ENCODE measurements at regions not wholly inside any gene's neighbourhood (a gene's known extent, or its start where the extent isn't known, plus 50 kb on each side); places are given as distances from the start of the nearest gene placed in this dataset.

GRCh38 chr2:194452504-194452903 lies 1204.5 kb upstream of the SLC39A10 start:
- H3K9me3 ChIP-seq, result no peaks in the 10 kb centered on the region
- FAIRE-seq, result no peak
- H3K4me1 ChIP-seq, result no peaks in the 10 kb centered on the region
- H3K27ac ChIP-seq, result no peak overlapping the region
- no peak overlapping the region for H3K4me2 ChIP-seq
- ATAC-seq, result no peak
- POLR2A ChIA-PET, result no interaction called here
- H3K4me3 ChIP-seq, result no peak overlapping the region
- WGBS (ENCODE audit: missing lambda C conversion rate), result 32% methylated on average over 5 of the region's 5 CpGs
- no peak for DNase-seq (ENCODE audit: low read depth in 1 of 2, low spot score in 1 of 2)
- TF ChIP-seq ZNF302 (CRISPR knock-in tag; IDR thresholded peaks at IDR 0.05), result no peak
- no peak for TF ChIP-seq CHD4 (IDR thresholded peaks at IDR 0.05; ENCODE audit: borderline replicate concordance)
- TF ChIP-seq ZFP36 (IDR thresholded peaks at IDR 0.05; ENCODE audit: borderline replicate concordance, partially characterized antibody), result no peak
- no peak for TF ChIP-seq REST (IDR thresholded peaks at IDR 0.05)
- TF ChIP-seq ZC3H11A (IDR thresholded peaks at IDR 0.05), result no peak
- TF ChIP-seq, protein P1, sequence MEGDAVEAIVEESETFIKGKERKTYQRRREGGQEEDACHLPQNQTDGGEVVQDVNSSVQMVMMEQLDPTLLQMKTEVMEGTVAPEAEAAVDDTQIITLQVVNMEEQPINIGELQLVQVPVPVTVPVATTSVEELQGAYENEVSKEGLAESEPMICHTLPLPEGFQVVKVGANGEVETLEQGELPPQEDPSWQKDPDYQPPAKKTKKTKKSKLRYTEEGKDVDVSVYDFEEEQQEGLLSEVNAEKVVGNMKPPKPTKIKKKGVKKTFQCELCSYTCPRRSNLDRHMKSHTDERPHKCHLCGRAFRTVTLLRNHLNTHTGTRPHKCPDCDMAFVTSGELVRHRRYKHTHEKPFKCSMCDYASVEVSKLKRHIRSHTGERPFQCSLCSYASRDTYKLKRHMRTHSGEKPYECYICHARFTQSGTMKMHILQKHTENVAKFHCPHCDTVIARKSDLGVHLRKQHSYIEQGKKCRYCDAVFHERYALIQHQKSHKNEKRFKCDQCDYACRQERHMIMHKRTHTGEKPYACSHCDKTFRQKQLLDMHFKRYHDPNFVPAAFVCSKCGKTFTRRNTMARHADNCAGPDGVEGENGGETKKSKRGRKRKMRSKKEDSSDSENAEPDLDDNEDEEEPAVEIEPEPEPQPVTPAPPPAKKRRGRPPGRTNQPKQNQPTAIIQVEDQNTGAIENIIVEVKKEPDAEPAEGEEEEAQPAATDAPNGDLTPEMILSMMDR (IDR thresholded peaks at IDR 0.05), result no peak
- TF ChIP-seq FOXS1 (CRISPR knock-in tag; IDR thresholded peaks at IDR 0.05), result no peak
- no peak for TF ChIP-seq CBX2 (IDR thresholded peaks at IDR 0.05; ENCODE audit: borderline replicate concordance, low read depth)
- TF ChIP-seq MAZ (IDR thresholded peaks at IDR 0.05; ENCODE audit: borderline replicate concordance, low read depth, low read length), result no peak
- TF ChIP-seq RARB (CRISPR knock-in tag; IDR thresholded peaks at IDR 0.05), result no peak
- no peak for TF ChIP-seq JUN (IDR thresholded peaks at IDR 0.05)
- no peak for TF ChIP-seq NR3C1 (IDR thresholded peaks at IDR 0.05)
- TF ChIP-seq, protein P2, sequence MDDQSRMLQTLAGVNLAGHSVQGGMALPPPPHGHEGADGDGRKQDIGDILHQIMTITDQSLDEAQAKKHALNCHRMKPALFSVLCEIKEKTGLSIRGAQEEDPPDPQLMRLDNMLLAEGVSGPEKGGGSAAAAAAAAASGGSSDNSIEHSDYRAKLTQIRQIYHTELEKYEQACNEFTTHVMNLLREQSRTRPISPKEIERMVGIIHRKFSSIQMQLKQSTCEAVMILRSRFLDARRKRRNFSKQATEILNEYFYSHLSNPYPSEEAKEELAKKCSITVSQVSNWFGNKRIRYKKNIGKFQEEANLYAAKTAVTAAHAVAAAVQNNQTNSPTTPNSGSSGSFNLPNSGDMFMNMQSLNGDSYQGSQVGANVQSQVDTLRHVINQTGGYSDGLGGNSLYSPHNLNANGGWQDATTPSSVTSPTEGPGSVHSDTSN (IDR thresholded peaks at IDR 0.05), result no peak
- TF ChIP-seq CEBPB (IDR thresholded peaks at IDR 0.05), result no peak
- TF ChIP-seq, protein P3, sequence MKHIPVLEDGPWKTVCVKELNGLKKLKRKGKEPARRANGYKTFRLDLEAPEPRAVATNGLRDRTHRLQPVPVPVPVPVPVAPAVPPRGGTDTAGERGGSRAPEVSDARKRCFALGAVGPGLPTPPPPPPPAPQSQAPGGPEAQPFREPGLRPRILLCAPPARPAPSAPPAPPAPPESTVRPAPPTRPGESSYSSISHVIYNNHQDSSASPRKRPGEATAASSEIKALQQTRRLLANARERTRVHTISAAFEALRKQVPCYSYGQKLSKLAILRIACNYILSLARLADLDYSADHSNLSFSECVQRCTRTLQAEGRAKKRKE (CRISPR knock-in tag; IDR thresholded peaks at IDR 0.05; ENCODE audit: low read depth), result no peak
- no peak for TF ChIP-seq ZSCAN20 (CRISPR knock-in tag; IDR thresholded peaks at IDR 0.05)
- TF ChIP-seq E2F6 (IDR thresholded peaks at IDR 0.05; ENCODE audit: borderline replicate concordance, low read depth), result no peak
- TF ChIP-seq, protein P4, sequence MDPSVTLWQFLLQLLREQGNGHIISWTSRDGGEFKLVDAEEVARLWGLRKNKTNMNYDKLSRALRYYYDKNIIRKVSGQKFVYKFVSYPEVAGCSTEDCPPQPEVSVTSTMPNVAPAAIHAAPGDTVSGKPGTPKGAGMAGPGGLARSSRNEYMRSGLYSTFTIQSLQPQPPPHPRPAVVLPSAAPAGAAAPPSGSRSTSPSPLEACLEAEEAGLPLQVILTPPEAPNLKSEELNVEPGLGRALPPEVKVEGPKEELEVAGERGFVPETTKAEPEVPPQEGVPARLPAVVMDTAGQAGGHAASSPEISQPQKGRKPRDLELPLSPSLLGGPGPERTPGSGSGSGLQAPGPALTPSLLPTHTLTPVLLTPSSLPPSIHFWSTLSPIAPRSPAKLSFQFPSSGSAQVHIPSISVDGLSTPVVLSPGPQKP (IDR thresholded peaks at IDR 0.05; ENCODE audit: low read depth, low read length), result no peak
- TF ChIP-seq NFE2L2 (conservative IDR thresholded peaks at IDR 0.05; ENCODE audit: low read length), result no peak
- CTCF ChIA-PET, result no interaction called here
